GM21576 (cell line): ENCODE measurements at regions not wholly inside any gene's neighbourhood (a gene's known extent, or its start where the extent isn't known, plus 50 kb on each side); places are given as distances from the start of the nearest gene placed in this dataset.

Experiments used
- ATAC-seq: cut with Tn5 transposase; IDR thresholded peaks from one replicate; pipeline ENCODE4 v1.9.1; 2021; ENCODE audit warnings: mild to moderate bottlenecking, moderate library complexity; ENCODE audit not compliant: unreplicated experiment

GRCh38 chr1:112790920-112791722, 76.0 kb upstream of the PPM1J start:
- ATAC-seq, result no peak

GRCh38 chr1:112788561-112788960, 73.4 kb upstream of the PPM1J start:
- ATAC-seq, result no peak

GRCh38 chr1:112788054-112788453, 72.9 kb upstream of the PPM1J start:
- ATAC-seq, result no peak

GRCh38 chr1:112783059-112783458, 67.9 kb upstream of the PPM1J start:
- no peak for ATAC-seq

GRCh38 chr1:112779665-112780526, 64.8 kb upstream of the PPM1J start:
- no peak for ATAC-seq

- ATAC-seq, result no peak
These were observed 63.0 kb upstream of the PPM1J start for GRCh38 chr1:112778137-112778536.

- no peak for ATAC-seq
These were observed 61.6 kb upstream of the PPM1J start for GRCh38 chr1:112776688-112777087.

- ATAC-seq, result no peak
These were observed 57.6 kb upstream of the PPM1J start for GRCh38 chr1:112772781-112773180.

- ATAC-seq, result no peak
These were observed 55.6 kb upstream of the PPM1J start for GRCh38 chr1:112770724-112771123.

GRCh38 chr1:112769611-112770010, 54.5 kb upstream of the PPM1J start:
- no peak for ATAC-seq

- ATAC-seq, result no peak
These were observed 52.5 kb upstream of the PPM1J start for GRCh38 chr1:112767646-112768045.
